ENCODE measurements at regions not wholly inside any gene's neighbourhood (a gene's known extent, or its start where the extent isn't known, plus 50 kb on each side); places are given as distances from the start of the nearest gene placed in this dataset.

- TF ChIP-seq, protein P1, sequence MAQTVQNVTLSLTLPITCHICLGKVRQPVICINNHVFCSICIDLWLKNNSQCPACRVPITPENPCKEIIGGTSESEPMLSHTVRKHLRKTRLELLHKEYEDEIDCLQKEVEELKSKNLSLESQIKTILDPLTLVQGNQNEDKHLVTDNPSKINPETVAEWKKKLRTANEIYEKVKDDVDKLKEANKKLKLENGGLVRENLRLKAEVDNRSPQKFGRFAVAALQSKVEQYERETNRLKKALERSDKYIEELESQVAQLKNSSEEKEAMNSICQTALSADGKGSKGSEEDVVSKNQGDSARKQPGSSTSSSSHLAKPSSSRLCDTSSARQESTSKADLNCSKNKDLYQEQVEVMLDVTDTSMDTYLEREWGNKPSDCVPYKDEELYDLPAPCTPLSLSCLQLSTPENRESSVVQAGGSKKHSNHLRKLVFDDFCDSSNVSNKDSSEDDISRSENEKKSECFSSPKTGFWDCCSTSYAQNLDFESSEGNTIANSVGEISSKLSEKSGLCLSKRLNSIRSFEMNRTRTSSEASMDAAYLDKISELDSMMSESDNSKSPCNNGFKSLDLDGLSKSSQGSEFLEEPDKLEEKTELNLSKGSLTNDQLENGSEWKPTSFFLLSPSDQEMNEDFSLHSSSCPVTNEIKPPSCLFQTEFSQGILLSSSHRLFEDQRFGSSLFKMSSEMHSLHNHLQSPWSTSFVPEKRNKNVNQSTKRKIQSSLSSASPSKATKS (CRISPR knock-in tag; IDR thresholded peaks at IDR 0.05) = no peak
Measured at GRCh38 chr15:98547275-98547674, 101.1 kb upstream of the IGF1R start (continued).

DNA sequence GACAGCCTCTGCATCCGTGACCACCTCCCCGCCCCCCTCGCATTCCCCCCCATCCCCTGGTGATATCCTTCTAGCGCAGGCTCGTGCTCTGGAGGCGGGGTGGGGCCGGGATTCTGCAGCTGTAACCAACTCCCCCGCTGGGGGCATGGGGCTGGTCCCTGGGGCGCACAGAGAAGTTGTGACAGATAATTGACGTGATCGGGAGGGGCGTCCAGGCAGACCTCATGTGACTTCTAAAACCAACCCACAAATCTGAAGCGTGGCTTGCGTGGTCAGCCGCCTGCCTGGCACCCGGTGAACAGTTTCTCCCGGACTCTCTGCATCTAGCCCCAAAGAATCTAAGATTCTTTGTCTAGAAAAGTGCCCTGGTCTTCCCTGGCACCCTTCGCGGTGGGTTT lies 100.6 kb upstream of the IGF1R start:
- no peak overlapping the region for H3K27ac ChIP-seq (ENCODE audit: extremely low read depth, low read depth, low read length)
- no TSS peak for BruUV-seq (replicated peaks)
- FAIRE-seq = no peak
- TF ChIP-seq ZNF609 (CRISPR knock-in tag; IDR thresholded peaks at IDR 0.05; ENCODE audit: borderline replicate concordance) (no peak), RERE (CRISPR knock-in tag; IDR thresholded peaks at IDR 0.05; ENCODE audit: borderline replicate concordance) (no peak), MXI1 (IDR thresholded peaks at IDR 0.05; ENCODE audit: low read depth, low read length) (no peak), EP400 (IDR thresholded peaks at IDR 0.05) (no peak), TCF3 (CRISPR knock-in tag; IDR thresholded peaks at IDR 0.05) (no peak)
- H4K20me1 ChIP-seq (replicated peaks; ENCODE audit: control insufficient read depth, insufficient read depth, low read length) = no peaks in the 10 kb centered on the region
- ChIA-PET POLR2A (no interaction called here), CTCF (ENCODE audit: low intra/inter-chr PET ratio) (no interaction called here)
- H3K79me2 ChIP-seq (ENCODE audit: control insufficient read depth, insufficient read depth, low read length) = no peaks in the 10 kb centered on the region
- H3K27me3 ChIP-seq (ENCODE audit: control insufficient read depth in 2 of 2, insufficient read depth in 2 of 2, low read length in 2 of 2) = peaks cover 0 to 12% of the 10 kb centered on the region in 2 experiments; a peak in 2 of 5 replicates
- H3K4me2 ChIP-seq (ENCODE audit: insufficient read depth, low read length) = no peak overlapping the region
- no peak overlapping the region for H2AFZ ChIP-seq (ENCODE audit: low read depth, low read length)
- H3K9ac ChIP-seq (ENCODE audit: insufficient read depth in 1 of 2, low read depth in 2 of 2, low read length in 2 of 2) = no peak overlapping the region
- H3K4me1 ChIP-seq (replicated peaks in 1 of 2; ENCODE audit: control insufficient read depth in 2 of 2, insufficient read depth in 2 of 2, low read length in 2 of 2) = peaks cover 0 to 6% of the 10 kb centered on the region in 2 experiments; a peak in 1 of 5 replicates
- H3K4me3 ChIP-seq = no peak overlapping the region
- no peaks in the 10 kb centered on the region for H3K9me1 ChIP-seq (ENCODE audit: control insufficient read depth, insufficient read depth, low read length)
- ATAC-seq = no peak
- no peak for DNase-seq (ENCODE audit: extremely low read depth in 1 of 4, low spot score in 3 of 4)
- intact Hi-C loops (cut with micrococcal nuclease) = no loop called here
- no peaks in the 10 kb centered on the region for H3K9me3 ChIP-seq (replicated peaks; ENCODE audit: control insufficient read depth, insufficient read depth, low read depth, low read length)
- 6% methylated on average over 16 of the region's 19 CpGs for WGBS (ENCODE audit: insufficient coverage, low coverage, missing lambda C conversion rate)
- in situ Hi-C loops (cut with MboI) = no loop called here
- H3K36me3 ChIP-seq (ENCODE audit: control insufficient read depth, insufficient read depth, low read length) = no peaks in the 10 kb centered on the region
